Suprapubic skin (tissue), 4 donors: ENCODE measurements at regions not wholly inside any gene's neighbourhood (a gene's known extent, or its start where the extent isn't known, plus 50 kb on each side); places are given as distances from the start of the nearest gene placed in this dataset.

Experiments used
- DNase-seq, 2 donors: peaks; one replicate each; pipeline ENCODE4 v3.0.0-alpha.2; 2019; ENCODE audit warnings: low spot score in 2 of 2
- H3K27ac ChIP-seq: fragments of 200-600 bp; sonication (generic); one replicate; pipeline ENCODE4 v1.5.1; 2019
- H3K27me3 ChIP-seq: fragments of 200-600 bp; sonication (generic); one replicate; pipeline ENCODE4 v1.5.1; 2019
- H3K36me3 ChIP-seq: fragments of 200-600 bp; sonication (generic); one replicate; pipeline ENCODE4 v1.5.1; 2019
- H3K4me1 ChIP-seq: fragments of 200-600 bp; sonication (generic); one replicate; pipeline ENCODE4 v1.5.1; 2019
- H3K4me3 ChIP-seq: fragments of 200-600 bp; sonication (generic); one replicate; pipeline ENCODE4 v1.5.1; 2019; ENCODE audit warnings: mild to moderate bottlenecking
- H3K9me3 ChIP-seq: fragments of 200-600 bp; sonication (generic); one replicate; pipeline ENCODE4 v1.5.1; 2019
- EP300 ChIP-seq: sonication (generic); formaldehyde crosslinking; IDR thresholded peaks from one replicate; pipeline ENCODE4 v1.6.1; 2017; ENCODE audit warnings: antibody characterized with exemption
- POLR2A ChIP-seq, 2 donors: fragments of 450-650 bp; IDR thresholded peaks; one replicate each; pipeline ENCODE4 v1.6.1; 2017; ENCODE audit warnings: antibody characterized with exemption in 2 of 2, mild to moderate bottlenecking in 2 of 2, moderate library complexity in 2 of 2
- POLR2AphosphoS5 ChIP-seq, 3 donors: sonication (generic); formaldehyde crosslinking; IDR thresholded peaks; one replicate each; pipeline ENCODE4 v1.6.1; 2017; ENCODE audit warnings: antibody characterized with exemption in 3 of 3
- WGBS: methylation state at CpG from one replicate; pipeline ENCODE4 v1.1.5; 2018; 5-methylcytosine and 5-hydroxymethylcytosine counted together
- TF ChIP-seq, protein P1 (sequence below), 2 donors: fragments of 200-600 bp in 1 of 2; fragments of 450-650 bp in 1 of 2; sonication (generic) in 1 of 2; IDR thresholded peaks; one replicate each; pipeline ENCODE4 v1.5.1; 2016 to 2019; ENCODE audit warnings: antibody characterized with exemption in 2 of 2, mild to moderate bottlenecking in 1 of 2, moderate library complexity in 1 of 2

DNA sequence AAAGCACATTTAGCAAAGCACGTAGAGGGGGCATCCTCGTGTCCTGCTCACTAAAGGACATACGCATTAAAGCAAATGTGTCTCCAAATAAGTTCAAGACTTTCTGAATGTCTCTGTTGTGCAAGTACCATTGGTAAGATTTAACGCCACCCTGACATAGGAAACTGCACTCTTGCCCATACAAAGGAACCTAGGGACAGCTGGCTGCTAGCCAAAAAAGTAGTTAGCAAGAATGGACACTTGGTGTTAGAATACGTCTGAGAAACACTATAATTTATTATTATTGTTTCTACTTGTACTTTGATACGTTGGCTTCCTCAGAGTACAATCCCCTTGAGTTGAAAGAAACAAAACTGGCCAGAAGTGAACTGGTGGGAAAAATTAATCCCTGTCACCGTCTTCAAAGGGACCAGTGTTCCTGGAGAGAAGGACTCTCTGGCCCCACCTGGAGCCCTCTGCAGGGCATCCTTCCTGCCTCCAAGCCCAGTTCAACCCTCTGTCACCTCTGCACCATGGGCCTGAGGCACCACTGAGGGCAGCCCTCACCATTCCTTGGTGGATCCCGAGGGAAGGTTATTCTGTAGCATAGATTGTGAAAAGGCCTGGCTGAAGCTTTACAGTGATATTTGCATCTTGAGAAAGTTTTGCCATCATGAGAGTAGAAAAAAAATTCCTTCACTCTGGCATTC lies 51.4 kb upstream of the APCDD1 start:
- Histone ChIP-seq H3K9me3 (no peaks in the 10 kb centered on the region), H3K4me1 (peaks cover 36% of the 10 kb centered on the region), H3K27me3 (no peaks in the 10 kb centered on the region), H3K36me3 (no peaks in the 10 kb centered on the region), H3K27ac (no peak overlapping the region), H3K4me3 (no peak overlapping the region)
- WGBS = 88% methylated on average over 8 of the region's 8 CpGs
- TF ChIP-seq POLR2A (IDR thresholded peaks at IDR 0.05) (no peak), POLR2AphosphoS5 (IDR thresholded peaks at IDR 0.05) (no peak), EP300 (no peak)
- TF ChIP-seq, protein P1, sequence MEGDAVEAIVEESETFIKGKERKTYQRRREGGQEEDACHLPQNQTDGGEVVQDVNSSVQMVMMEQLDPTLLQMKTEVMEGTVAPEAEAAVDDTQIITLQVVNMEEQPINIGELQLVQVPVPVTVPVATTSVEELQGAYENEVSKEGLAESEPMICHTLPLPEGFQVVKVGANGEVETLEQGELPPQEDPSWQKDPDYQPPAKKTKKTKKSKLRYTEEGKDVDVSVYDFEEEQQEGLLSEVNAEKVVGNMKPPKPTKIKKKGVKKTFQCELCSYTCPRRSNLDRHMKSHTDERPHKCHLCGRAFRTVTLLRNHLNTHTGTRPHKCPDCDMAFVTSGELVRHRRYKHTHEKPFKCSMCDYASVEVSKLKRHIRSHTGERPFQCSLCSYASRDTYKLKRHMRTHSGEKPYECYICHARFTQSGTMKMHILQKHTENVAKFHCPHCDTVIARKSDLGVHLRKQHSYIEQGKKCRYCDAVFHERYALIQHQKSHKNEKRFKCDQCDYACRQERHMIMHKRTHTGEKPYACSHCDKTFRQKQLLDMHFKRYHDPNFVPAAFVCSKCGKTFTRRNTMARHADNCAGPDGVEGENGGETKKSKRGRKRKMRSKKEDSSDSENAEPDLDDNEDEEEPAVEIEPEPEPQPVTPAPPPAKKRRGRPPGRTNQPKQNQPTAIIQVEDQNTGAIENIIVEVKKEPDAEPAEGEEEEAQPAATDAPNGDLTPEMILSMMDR (IDR thresholded peaks at IDR 0.05) = no peak
- DNase-seq = no peak

DNA sequence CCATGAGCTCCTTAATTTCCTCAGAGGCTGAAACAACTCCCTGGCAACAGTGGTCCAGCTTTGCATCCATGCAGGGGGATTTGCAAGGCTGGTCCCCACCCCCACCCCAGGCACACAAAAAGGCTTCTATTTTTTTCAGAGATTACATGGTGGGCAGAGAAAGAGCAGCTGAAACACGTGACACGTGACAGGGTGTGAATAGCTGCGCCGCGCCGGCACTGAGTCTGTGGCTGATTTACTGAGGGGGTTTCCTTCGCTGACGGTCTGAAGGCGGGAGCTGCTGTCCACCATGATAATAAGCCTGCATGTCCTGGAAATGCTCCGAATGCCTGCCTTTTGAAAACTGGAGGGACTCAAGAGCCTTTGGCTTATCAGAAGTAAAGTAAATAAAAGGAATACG lies 50.7 kb upstream of the APCDD1 start:
- DNase-seq = no peak
- WGBS = 92% methylated on average over 11 of the region's 11 CpGs
- Histone ChIP-seq H3K27me3 (no peaks in the 10 kb centered on the region), H3K4me1 (peaks cover 36% of the 10 kb centered on the region), H3K4me3 (no peak overlapping the region), H3K27ac (peak overlapping the region; percentile 66), H3K36me3 (no peaks in the 10 kb centered on the region), H3K9me3 (no peaks in the 10 kb centered on the region)
- TF ChIP-seq POLR2A (IDR thresholded peaks at IDR 0.05) (no peak), POLR2AphosphoS5 (IDR thresholded peaks at IDR 0.05) (no peak), EP300 (no peak)
- TF ChIP-seq, protein P1 (IDR thresholded peaks at IDR 0.05) = no peak

DNA sequence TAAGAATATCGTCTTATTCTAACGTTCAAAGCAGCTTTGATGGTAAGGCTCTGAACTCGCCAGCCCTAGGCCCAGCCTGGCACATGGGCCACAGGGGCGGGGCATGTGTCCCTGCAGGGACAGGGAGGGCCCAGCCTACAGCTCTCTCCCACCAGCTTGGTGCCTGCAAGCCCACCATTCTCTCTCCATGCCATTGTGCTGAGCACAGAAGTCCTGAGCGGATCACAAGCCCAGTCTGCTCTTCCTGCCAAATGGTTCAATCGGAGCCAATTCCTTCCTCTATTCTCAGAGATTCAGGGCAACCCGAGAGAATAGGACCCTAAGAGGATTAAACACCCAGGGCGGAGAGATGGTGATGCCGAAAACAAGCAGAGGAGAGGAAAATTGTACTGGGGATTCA lies 50.3 kb upstream of the APCDD1 start:
- TF ChIP-seq, protein P1 (IDR thresholded peaks at IDR 0.05) = no peak
- TF ChIP-seq EP300 = no peak
- no peak for TF ChIP-seq POLR2AphosphoS5 (IDR thresholded peaks at IDR 0.05)
- TF ChIP-seq POLR2A (IDR thresholded peaks at IDR 0.05) = no peak
- 40% methylated on average over 9 of the region's 9 CpGs for WGBS
- no peaks in the 10 kb centered on the region for H3K36me3 ChIP-seq
- H3K9me3 ChIP-seq = no peaks in the 10 kb centered on the region
- peak overlapping the region; percentile 66 for H3K27ac ChIP-seq
- no peaks in the 10 kb centered on the region for H3K27me3 ChIP-seq
- DNase-seq = no peak
- H3K4me3 ChIP-seq = no peak overlapping the region
- peaks cover 36% of the 10 kb centered on the region for H3K4me1 ChIP-seq
